ENCODE measurements at regions not wholly inside any gene's neighbourhood (a gene's known extent, or its start where the extent isn't known, plus 50 kb on each side); places are given as distances from the start of the nearest gene placed in this dataset.
"Not testable (repeated sequence)": the region's sequence is repeated elsewhere in the genome, so short reads cannot be mapped to it uniquely, and the experiment has no call there.

- ATAC-seq = peak in 3 of 4 donors; percentile 73 to 84 (median 81)
- peak; percentile 81 to 87 for DNase-seq
- Histone ChIP-seq H3K27ac (no peak overlapping the region), H3K9me3 (no peaks in the 10 kb centered on the region), H3K27me3 (ENCODE audit: insufficient read depth in 3 of 3, low read length in 2 of 3) (no peaks in the 10 kb centered on the region), H3K36me3 (ENCODE audit: insufficient read depth in 1 of 2, low read depth in 1 of 2) (no peaks in the 10 kb centered on the region), H3K4me1 (no peaks in the 10 kb centered on the region), H3K4me3 (no peak overlapping the region)
- intact Hi-C loops (cut with DNase I) = no loop called here
- no peak for TF ChIP-seq CTCF (IDR thresholded peaks at IDR 0.05)
- WGBS, 3 donors = 29 to 41% (median 32%) methylated on average over 9 of the region's 9 CpGs
These were observed 166.1 kb downstream of the ZNF621 start for GRCh38 chr3:40690749-40691451.

- WGBS, 3 donors = 36 to 44% (median 42%) methylated on average over 4 of the region's 4 CpGs
- H3K36me3 ChIP-seq (ENCODE audit: insufficient read depth in 1 of 2, low read depth in 1 of 2) = no peaks in the 10 kb centered on the region
- H3K9me3 ChIP-seq = no peaks in the 10 kb centered on the region
- intact Hi-C loops (cut with DNase I) = no loop called here
- no peaks in the 10 kb centered on the region for H3K4me1 ChIP-seq
- no peak overlapping the region for H3K4me3 ChIP-seq
- no peaks in the 10 kb centered on the region for H3K27me3 ChIP-seq (ENCODE audit: insufficient read depth in 3 of 3, low read length in 2 of 3)
- no peak for TF ChIP-seq CTCF (IDR thresholded peaks at IDR 0.05)
- DNase-seq (no peak), ATAC-seq (peak in 3 of 4 donors; percentile 5 to 37 (median 19))
- H3K27ac ChIP-seq = no peak overlapping the region
These were observed 166.7 kb downstream of the ZNF621 start for GRCh38 chr3:40691452-40691861.

GRCh38 chr3:40695848-40696247 lies 171.1 kb downstream of the ZNF621 start:
- no peak for ATAC-seq
- intact Hi-C loops (cut with DNase I) = no loop called here

GRCh38 chr3:40698611-40699010 lies 173.9 kb downstream of the ZNF621 start:
- H3K36me3 ChIP-seq (ENCODE audit: insufficient read depth in 1 of 2, low read depth in 1 of 2); ATAC-seq; H3K4me1 ChIP-seq; H3K27me3 ChIP-seq (ENCODE audit: insufficient read depth in 3 of 3, low read length in 2 of 3); intact Hi-C loops (cut with DNase I); H3K9me3 ChIP-seq; H3K27ac ChIP-seq; H3K4me3 ChIP-seq; DNase-seq: not testable (repeated sequence)

More at GRCh38 chr3:40695848-40696247, 171.1 kb downstream of the ZNF621 start:
- DNase-seq = no peak
- 49 to 55% (median 53%) methylated on average over 2 of the region's 2 CpGs for WGBS, 3 donors
- Histone ChIP-seq H3K4me1 (no peaks in the 10 kb centered on the region), H3K9me3 (no peaks in the 10 kb centered on the region), H3K27me3 (ENCODE audit: insufficient read depth in 3 of 3, low read length in 2 of 3) (no peaks in the 10 kb centered on the region), H3K4me3 (no peak overlapping the region), H3K36me3 (ENCODE audit: insufficient read depth in 1 of 2, low read depth in 1 of 2) (no peaks in the 10 kb centered on the region), H3K27ac (no peak overlapping the region)
- TF ChIP-seq CTCF (IDR thresholded peaks at IDR 0.05) = no peak

- H3K27ac ChIP-seq = no peak overlapping the region
- H3K4me1 ChIP-seq = no peaks in the 10 kb centered on the region
- DNase-seq (no peak), ATAC-seq (no peak)
- intact Hi-C loops (cut with DNase I) = no loop called here
- H3K27me3 ChIP-seq (ENCODE audit: insufficient read depth in 3 of 3, low read length in 2 of 3) = no peaks in the 10 kb centered on the region
- H3K9me3 ChIP-seq = no peaks in the 10 kb centered on the region
- TF ChIP-seq CTCF (IDR thresholded peaks at IDR 0.05) = no peak
- no peak overlapping the region for H3K4me3 ChIP-seq
- H3K36me3 ChIP-seq (ENCODE audit: insufficient read depth in 1 of 2, low read depth in 1 of 2) = no peaks in the 10 kb centered on the region
- WGBS, 3 donors = 83 to 96% (median 94%) methylated on average over 1 of the region's 1 CpG
These were observed 176.3 kb downstream of the ZNF621 start for GRCh38 chr3:40701016-40701588.
